Mucosa of rectum (tissue), 2 donors: ENCODE measurements at regions not wholly inside any gene's neighbourhood (a gene's known extent, or its start where the extent isn't known, plus 50 kb on each side); places are given as distances from the start of the nearest gene placed in this dataset.

Experiments
- H3K27ac ChIP-seq, 2 donors: one replicate each; pipeline ENCODE4 v1.7.0; 2013; ENCODE audit warnings: inconsistent platforms in 2 of 2, low read depth in 2 of 2, low read length in 2 of 2
- H3K27me3 ChIP-seq, 2 donors: one replicate each; pipeline ENCODE4 v1.7.0; 2013; ENCODE audit warnings: low read length in 2 of 2; ENCODE audit not compliant: control insufficient read depth in 2 of 2, insufficient read depth in 2 of 2
- H3K36me3 ChIP-seq, 2 donors: one replicate each; pipeline ENCODE4 v1.7.0; 2013; ENCODE audit warnings: low read length in 2 of 2; ENCODE audit not compliant: control insufficient read depth in 2 of 2, insufficient read depth in 2 of 2
- H3K4me1 ChIP-seq, 2 donors: one replicate each; pipeline ENCODE4 v1.7.0; 2013; ENCODE audit warnings: low read length in 2 of 2, mild to moderate bottlenecking in 1 of 2; ENCODE audit not compliant: control insufficient read depth in 2 of 2, insufficient read depth in 2 of 2
- H3K4me3 ChIP-seq, 2 donors: one replicate each; pipeline ENCODE4 v1.7.0; 2013; ENCODE audit warnings: low read length in 2 of 2
- H3K9ac ChIP-seq, 2 donors: one replicate each; pipeline ENCODE4 v1.7.0; 2013; ENCODE audit warnings: low read length in 2 of 2, low read depth in 1 of 2, mild to moderate bottlenecking in 1 of 2
- H3K9me3 ChIP-seq, 2 donors: one replicate each; pipeline ENCODE4 v1.7.0; 2013; ENCODE audit warnings: low read length in 2 of 2; ENCODE audit not compliant: control insufficient read depth in 2 of 2
- donor health status: healthy.
- donor health status: Normal muscosa, but diverticular disease.

DNA sequence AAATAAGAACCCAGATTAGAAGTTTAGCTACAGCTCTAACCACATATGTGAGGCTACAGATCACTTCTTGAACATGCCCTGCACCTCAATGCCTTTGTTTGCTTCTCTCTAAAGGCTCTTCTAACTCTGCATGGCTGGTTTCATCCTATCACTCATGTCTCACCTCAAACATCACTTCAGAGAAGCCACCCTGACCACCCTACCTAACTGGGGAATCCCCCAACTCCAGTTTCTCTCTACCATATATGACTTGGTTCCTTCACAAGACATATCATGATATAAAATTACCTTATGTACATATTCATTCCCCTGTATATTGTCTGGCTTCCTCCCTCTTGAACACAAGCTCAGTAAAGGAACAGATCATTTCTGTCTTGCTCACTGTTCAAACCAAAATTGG lies 250.2 kb upstream of the GRIP1 start:
- no peaks in the 10 kb centered on the region for H3K9me3 ChIP-seq
- H3K4me3 ChIP-seq, result no peak overlapping the region
- no peaks in the 10 kb centered on the region for H3K27me3 ChIP-seq
- no peak overlapping the region for H3K9ac ChIP-seq
- no peak overlapping the region for H3K27ac ChIP-seq
- H3K36me3 ChIP-seq, result no peaks in the 10 kb centered on the region
- H3K4me1 ChIP-seq, result no peaks in the 10 kb centered on the region

GRCh38 chr12:66931091-66931490 lies 252.2 kb upstream of the GRIP1 start:
- Histone ChIP-seq H3K27ac (no peak overlapping the region), H3K27me3 (no peaks in the 10 kb centered on the region), H3K4me3 (no peak overlapping the region), H3K36me3 (no peaks in the 10 kb centered on the region), H3K4me1 (no peaks in the 10 kb centered on the region), H3K9me3 (no peaks in the 10 kb centered on the region), H3K9ac (no peak overlapping the region)

GRCh38 chr12:66932126-66932525 lies 253.2 kb upstream of the GRIP1 start:
- H3K27me3 ChIP-seq, result no peaks in the 10 kb centered on the region
- H3K36me3 ChIP-seq, result no peaks in the 10 kb centered on the region
- H3K27ac ChIP-seq, result no peak overlapping the region
- no peak overlapping the region for H3K9ac ChIP-seq
- H3K9me3 ChIP-seq, result no peaks in the 10 kb centered on the region
- no peaks in the 10 kb centered on the region for H3K4me1 ChIP-seq
- no peak overlapping the region for H3K4me3 ChIP-seq

DNA sequence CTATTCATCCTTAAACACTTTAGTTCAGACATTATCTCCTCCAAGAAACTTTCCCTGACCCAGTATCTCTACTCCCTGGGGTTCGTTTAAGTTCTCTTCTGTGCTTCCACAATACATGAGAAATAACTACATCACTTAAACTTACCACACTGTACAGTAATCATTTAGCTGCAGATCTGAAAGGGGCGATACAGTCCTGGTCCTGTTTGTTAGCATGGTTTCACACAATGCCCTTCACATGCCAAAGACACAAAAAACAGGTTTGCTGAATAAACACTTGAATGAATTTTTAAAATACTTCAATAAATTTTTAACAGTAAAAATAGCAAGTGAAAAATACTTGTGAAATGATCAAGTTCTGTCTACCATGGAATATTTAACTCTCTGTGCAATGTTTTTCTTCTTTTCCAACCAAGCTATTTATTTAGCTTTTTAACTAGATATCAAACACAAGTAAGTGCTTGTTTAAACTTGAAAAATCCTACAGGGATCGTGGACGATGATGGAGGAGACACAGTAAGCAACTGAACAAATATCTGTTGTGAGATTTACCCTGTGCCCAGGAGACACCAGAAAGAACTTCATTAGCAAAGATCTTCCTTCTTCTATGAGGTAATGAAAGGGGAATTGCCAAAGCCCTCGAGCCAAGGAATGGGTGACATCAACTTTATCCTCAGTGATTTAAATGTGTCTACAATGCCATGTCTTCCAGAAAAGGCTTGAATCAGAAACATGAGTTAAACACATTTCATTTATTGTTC lies 255.6 kb upstream of the GRIP1 start:
- Histone ChIP-seq H3K9me3 (no peaks in the 10 kb centered on the region), H3K4me1 (no peaks in the 10 kb centered on the region), H3K9ac (no peak overlapping the region), H3K36me3 (no peaks in the 10 kb centered on the region), H3K27me3 (no peaks in the 10 kb centered on the region), H3K4me3 (no peak overlapping the region), H3K27ac (no peak overlapping the region)

DNA sequence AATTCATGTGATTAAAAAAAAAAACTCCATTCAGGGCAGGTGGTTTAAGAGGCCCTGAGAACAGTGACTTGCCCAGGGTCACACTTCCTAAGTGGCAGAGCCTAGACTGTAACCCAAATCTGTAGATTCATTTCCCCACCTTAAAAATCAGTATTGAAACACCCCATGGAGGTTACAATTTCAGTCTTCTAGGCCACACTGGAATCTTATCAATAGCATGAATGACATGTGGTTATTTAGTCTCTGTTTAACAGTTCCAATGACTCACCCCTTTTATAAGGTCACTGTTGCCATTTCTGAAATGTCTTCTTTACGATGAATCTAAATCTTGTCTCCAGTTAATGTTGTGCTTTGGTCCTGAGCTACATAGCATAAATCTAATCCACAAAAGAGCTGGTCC lies 262.3 kb upstream of the GRIP1 start:
- Histone ChIP-seq H3K9me3 (no peaks in the 10 kb centered on the region), H3K27me3 (no peaks in the 10 kb centered on the region)

GRCh38 chr12:66942741-66943465 lies 264.0 kb upstream of the GRIP1 start:
- no peaks in the 10 kb centered on the region for H3K9me3 ChIP-seq

More for the DNA sequence above, 262.3 kb upstream of the GRIP1 start:
- Histone ChIP-seq H3K36me3 (no peaks in the 10 kb centered on the region), H3K27ac (no peak overlapping the region), H3K9ac (no peak overlapping the region), H3K4me3 (no peak overlapping the region), H3K4me1 (no peaks in the 10 kb centered on the region)

DNA sequence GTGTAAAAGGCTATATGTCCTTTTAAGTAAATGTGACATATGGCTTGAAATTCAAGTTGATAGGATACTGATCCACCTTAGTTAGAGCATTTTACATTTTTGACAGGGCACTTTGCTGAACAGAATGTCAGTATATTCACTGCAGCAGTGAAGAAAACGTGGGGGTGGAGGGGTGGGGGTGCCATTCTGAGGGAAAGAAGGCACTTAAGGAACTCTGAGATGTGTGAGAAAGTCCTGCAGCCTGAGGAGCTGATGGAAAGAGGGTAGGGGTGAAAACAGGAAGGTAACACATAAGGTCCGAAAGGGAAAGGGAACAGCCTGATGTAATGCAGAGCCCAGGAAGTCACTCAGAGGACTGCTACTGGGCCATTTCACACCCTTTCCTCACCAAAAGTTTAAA lies 265.5 kb upstream of the GRIP1 start:
- no peak overlapping the region for H3K9ac ChIP-seq
- H3K4me1 ChIP-seq, result no peaks in the 10 kb centered on the region
- no peaks in the 10 kb centered on the region for H3K36me3 ChIP-seq
- no peak overlapping the region for H3K27ac ChIP-seq
- no peak overlapping the region for H3K4me3 ChIP-seq
- no peaks in the 10 kb centered on the region for H3K27me3 ChIP-seq
- no peaks in the 10 kb centered on the region for H3K9me3 ChIP-seq

More at GRCh38 chr12:66942741-66943465, 264.0 kb upstream of the GRIP1 start:
- Histone ChIP-seq H3K9ac (no peak overlapping the region), H3K4me3 (no peak overlapping the region), H3K4me1 (no peaks in the 10 kb centered on the region), H3K27me3 (no peaks in the 10 kb centered on the region), H3K27ac (no peak overlapping the region), H3K36me3 (no peaks in the 10 kb centered on the region)

DNA sequence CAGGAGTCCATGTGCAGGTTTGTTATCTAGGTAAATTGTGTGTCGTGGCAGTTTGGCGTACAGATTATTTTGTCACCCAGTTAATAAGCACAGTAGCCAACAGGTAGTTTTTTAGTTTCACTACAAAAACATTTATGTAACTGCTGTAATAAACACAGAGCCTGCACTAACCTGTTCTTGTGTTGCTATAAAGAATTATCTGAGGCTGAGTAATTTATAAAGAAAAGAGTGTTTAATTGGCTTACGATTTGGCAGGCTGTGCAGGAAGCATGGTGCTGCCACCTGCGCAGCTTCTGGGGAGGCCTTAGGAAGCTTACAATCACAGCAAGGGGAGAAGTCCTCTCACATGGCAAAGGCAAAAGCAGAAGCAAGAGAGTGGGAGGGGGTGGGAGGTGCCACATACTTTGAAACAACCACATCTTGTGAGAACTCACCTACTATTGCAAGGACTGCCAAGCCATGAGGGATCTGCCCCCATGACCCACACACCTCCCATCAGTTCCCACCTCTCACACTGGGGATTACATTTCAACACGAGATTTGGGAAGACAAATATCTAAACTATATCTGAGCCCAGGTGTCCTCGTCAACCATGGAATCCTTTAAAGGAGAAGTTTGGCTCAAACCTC lies 266.4 kb upstream of the GRIP1 start:
- Histone ChIP-seq H3K4me3 (no peak overlapping the region), H3K36me3 (no peaks in the 10 kb centered on the region), H3K9me3 (no peaks in the 10 kb centered on the region), H3K27me3 (no peaks in the 10 kb centered on the region), H3K27ac (no peak overlapping the region), H3K9ac (no peak overlapping the region), H3K4me1 (no peaks in the 10 kb centered on the region)

DNA sequence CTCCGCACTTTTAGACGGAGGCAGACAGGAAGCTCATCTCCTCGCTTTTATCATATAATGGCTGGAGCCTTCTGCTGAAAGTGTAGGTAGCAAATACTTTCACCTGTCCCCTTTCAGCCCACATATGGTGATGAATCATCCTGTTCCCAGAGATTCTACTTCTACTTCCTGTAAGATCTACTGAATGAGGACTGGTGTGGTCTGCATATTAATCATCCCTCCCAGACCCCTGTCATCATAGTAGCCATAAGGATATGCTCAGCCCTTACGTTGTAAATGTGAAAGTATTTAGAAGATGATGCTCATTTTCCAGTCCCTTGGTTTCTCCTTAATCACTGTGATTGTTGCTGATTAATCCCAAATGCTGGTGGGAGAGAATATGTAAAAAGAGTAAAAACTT lies 268.2 kb upstream of the GRIP1 start:
- Histone ChIP-seq H3K36me3 (no peaks in the 10 kb centered on the region), H3K9me3 (no peaks in the 10 kb centered on the region), H3K4me1 (no peaks in the 10 kb centered on the region), H3K27ac (no peak overlapping the region), H3K9ac (no peak overlapping the region), H3K4me3 (no peak overlapping the region), H3K27me3 (no peaks in the 10 kb centered on the region)

DNA sequence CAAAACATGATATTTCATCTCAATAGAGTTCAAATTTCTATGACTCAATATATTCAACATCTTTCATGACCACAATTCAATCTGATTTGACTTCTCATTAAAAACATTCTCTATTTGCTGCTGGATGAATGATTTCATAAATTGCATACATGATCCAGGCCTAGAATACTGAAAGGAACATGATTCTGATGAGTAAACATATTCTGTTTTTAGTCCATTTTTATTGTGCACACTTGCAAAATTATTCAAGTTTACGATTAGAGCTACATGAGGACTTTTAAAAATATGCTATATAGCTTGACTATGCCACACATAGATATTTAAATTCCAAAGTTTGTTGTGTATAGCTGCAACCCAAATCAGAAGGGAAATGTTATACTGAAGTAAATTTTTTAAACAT lies 273.8 kb upstream of the GRIP1 start:
- Histone ChIP-seq H3K9ac (no peak overlapping the region), H3K27ac (no peak overlapping the region), H3K4me1 (no peaks in the 10 kb centered on the region), H3K4me3 (no peak overlapping the region), H3K27me3 (no peaks in the 10 kb centered on the region), H3K36me3 (no peaks in the 10 kb centered on the region), H3K9me3 (no peaks in the 10 kb centered on the region)
